Suprapubic skin (tissue), 4 donors: ENCODE measurements at regions not wholly inside any gene's neighbourhood (a gene's known extent, or its start where the extent isn't known, plus 50 kb on each side); places are given as distances from the start of the nearest gene placed in this dataset.

Source experiments
- DNase-seq, 2 donors: peaks; one replicate each; pipeline ENCODE4 v3.0.0-alpha.2; 2019; ENCODE audit warnings: low spot score in 2 of 2
- H3K27ac ChIP-seq: fragments of 200-600 bp; sonication (generic); one replicate; pipeline ENCODE4 v1.5.1; 2019
- H3K27me3 ChIP-seq: fragments of 200-600 bp; sonication (generic); one replicate; pipeline ENCODE4 v1.5.1; 2019
- H3K36me3 ChIP-seq: fragments of 200-600 bp; sonication (generic); one replicate; pipeline ENCODE4 v1.5.1; 2019
- H3K4me1 ChIP-seq: fragments of 200-600 bp; sonication (generic); one replicate; pipeline ENCODE4 v1.5.1; 2019
- H3K4me3 ChIP-seq: fragments of 200-600 bp; sonication (generic); one replicate; pipeline ENCODE4 v1.5.1; 2019; ENCODE audit warnings: mild to moderate bottlenecking
- H3K9me3 ChIP-seq: fragments of 200-600 bp; sonication (generic); one replicate; pipeline ENCODE4 v1.5.1; 2019
- EP300 ChIP-seq: sonication (generic); formaldehyde crosslinking; IDR thresholded peaks from one replicate; pipeline ENCODE4 v1.6.1; 2017; ENCODE audit warnings: antibody characterized with exemption
- POLR2A ChIP-seq, 2 donors: fragments of 450-650 bp; IDR thresholded peaks; one replicate each; pipeline ENCODE4 v1.6.1; 2017; ENCODE audit warnings: antibody characterized with exemption in 2 of 2, mild to moderate bottlenecking in 2 of 2, moderate library complexity in 2 of 2
- POLR2AphosphoS5 ChIP-seq, 3 donors: sonication (generic); formaldehyde crosslinking; IDR thresholded peaks; one replicate each; pipeline ENCODE4 v1.6.1; 2017; ENCODE audit warnings: antibody characterized with exemption in 3 of 3
- WGBS: methylation state at CpG from one replicate; pipeline ENCODE4 v1.1.5; 2018; 5-methylcytosine and 5-hydroxymethylcytosine counted together
- TF ChIP-seq, protein P1 (sequence below), 2 donors: fragments of 200-600 bp in 1 of 2; fragments of 450-650 bp in 1 of 2; sonication (generic) in 1 of 2; IDR thresholded peaks; one replicate each; pipeline ENCODE4 v1.5.1; 2016 to 2019; ENCODE audit warnings: antibody characterized with exemption in 2 of 2, mild to moderate bottlenecking in 1 of 2, moderate library complexity in 1 of 2

DNA sequence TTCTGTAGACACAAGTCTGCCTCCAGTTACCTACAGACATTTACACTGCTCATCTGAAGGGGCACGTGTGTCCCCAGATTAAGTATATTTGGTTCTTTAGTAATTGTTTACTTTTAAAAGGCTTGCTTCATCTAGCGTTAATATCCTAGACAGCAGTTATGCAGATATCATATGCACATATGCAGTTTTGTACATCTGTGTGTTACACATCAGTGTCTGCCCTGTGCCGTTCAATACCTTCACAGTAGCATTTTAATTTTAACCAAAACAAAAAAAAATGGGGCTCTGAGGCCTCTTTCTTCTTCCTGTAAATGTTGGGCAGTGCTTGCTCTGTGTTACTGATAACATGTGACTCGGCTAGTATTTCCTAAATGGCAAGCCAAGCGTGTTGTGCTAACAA lies 331.4 kb upstream of the MGMT start:
- no peak for TF ChIP-seq POLR2A (IDR thresholded peaks at IDR 0.05)
- TF ChIP-seq, protein P1, sequence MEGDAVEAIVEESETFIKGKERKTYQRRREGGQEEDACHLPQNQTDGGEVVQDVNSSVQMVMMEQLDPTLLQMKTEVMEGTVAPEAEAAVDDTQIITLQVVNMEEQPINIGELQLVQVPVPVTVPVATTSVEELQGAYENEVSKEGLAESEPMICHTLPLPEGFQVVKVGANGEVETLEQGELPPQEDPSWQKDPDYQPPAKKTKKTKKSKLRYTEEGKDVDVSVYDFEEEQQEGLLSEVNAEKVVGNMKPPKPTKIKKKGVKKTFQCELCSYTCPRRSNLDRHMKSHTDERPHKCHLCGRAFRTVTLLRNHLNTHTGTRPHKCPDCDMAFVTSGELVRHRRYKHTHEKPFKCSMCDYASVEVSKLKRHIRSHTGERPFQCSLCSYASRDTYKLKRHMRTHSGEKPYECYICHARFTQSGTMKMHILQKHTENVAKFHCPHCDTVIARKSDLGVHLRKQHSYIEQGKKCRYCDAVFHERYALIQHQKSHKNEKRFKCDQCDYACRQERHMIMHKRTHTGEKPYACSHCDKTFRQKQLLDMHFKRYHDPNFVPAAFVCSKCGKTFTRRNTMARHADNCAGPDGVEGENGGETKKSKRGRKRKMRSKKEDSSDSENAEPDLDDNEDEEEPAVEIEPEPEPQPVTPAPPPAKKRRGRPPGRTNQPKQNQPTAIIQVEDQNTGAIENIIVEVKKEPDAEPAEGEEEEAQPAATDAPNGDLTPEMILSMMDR (IDR thresholded peaks at IDR 0.05) = no peak
- Histone ChIP-seq H3K9me3 (no peaks in the 10 kb centered on the region), H3K4me3 (no peak overlapping the region), H3K36me3 (no peaks in the 10 kb centered on the region), H3K27ac (no peak overlapping the region), H3K4me1 (no peaks in the 10 kb centered on the region), H3K27me3 (peaks cover 3% of the 10 kb centered on the region)
- no peak for DNase-seq
- 78% methylated on average over 5 of the region's 5 CpGs for WGBS

DNA sequence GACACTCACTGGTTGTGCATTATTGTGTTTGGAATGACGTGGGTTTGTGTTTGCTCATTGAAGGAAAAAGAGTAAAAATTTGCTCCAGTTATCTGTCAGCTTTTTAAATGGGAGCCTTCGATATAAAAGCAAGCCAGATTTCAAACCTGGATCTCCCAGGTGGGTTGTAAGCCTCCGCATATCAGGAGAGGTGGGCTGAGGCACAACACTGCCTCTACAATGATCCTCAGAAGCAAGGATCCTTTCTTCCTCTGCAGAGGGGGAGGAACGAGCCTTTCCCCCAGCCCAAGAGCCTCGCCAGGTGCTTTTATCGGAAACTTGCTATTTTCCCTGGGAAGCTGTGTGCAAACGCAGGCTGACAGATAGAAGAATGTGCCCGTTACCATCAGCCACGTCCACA lies 331.0 kb upstream of the MGMT start:
- no peak overlapping the region for H3K4me3 ChIP-seq
- no peaks in the 10 kb centered on the region for H3K4me1 ChIP-seq
- no peaks in the 10 kb centered on the region for H3K9me3 ChIP-seq
- no peak overlapping the region for H3K27ac ChIP-seq
- no peaks in the 10 kb centered on the region for H3K36me3 ChIP-seq
- DNase-seq = no peak
- TF ChIP-seq POLR2A (IDR thresholded peaks at IDR 0.05) (no peak), POLR2AphosphoS5 (IDR thresholded peaks at IDR 0.05) (no peak), EP300 (no peak)
- TF ChIP-seq, protein P1 (IDR thresholded peaks at IDR 0.05) = no peak
- peaks cover 3% of the 10 kb centered on the region for H3K27me3 ChIP-seq
- WGBS = 84% methylated on average over 9 of the region's 9 CpGs

GRCh38 chr10:129136951-129137350 lies 330.1 kb upstream of the MGMT start:
- Histone ChIP-seq H3K27ac (no peak overlapping the region), H3K4me1 (no peaks in the 10 kb centered on the region), H3K9me3 (no peaks in the 10 kb centered on the region), H3K4me3 (no peak overlapping the region), H3K27me3 (peaks cover 3% of the 10 kb centered on the region), H3K36me3 (no peaks in the 10 kb centered on the region)
- WGBS = 90% methylated on average over 19 of the region's 19 CpGs
- no peak for TF ChIP-seq POLR2AphosphoS5 (IDR thresholded peaks at IDR 0.05)
- DNase-seq = no peak

- H3K27me3 ChIP-seq = peaks cover 3% of the 10 kb centered on the region
- H3K4me1 ChIP-seq = no peaks in the 10 kb centered on the region
- TF ChIP-seq POLR2AphosphoS5 (IDR thresholded peaks at IDR 0.05) = no peak
- TF ChIP-seq EP300 = no peak
- no peak for DNase-seq
- no peak overlapping the region for H3K4me3 ChIP-seq
- H3K9me3 ChIP-seq = no peaks in the 10 kb centered on the region
- 72% methylated on average over 18 of the region's 18 CpGs for WGBS
- no peaks in the 10 kb centered on the region for H3K36me3 ChIP-seq
- no peak overlapping the region for H3K27ac ChIP-seq
Observed at GRCh38 chr10:129140921-129141885, 325.8 kb upstream of the MGMT start.

- H3K27me3 ChIP-seq = no peaks in the 10 kb centered on the region
- 57% methylated on average over 1 of the region's 1 CpG for WGBS
- H3K9me3 ChIP-seq = no peaks in the 10 kb centered on the region
- no peak for TF ChIP-seq EP300
- TF ChIP-seq POLR2AphosphoS5 (IDR thresholded peaks at IDR 0.05) = no peak
- TF ChIP-seq, protein P1 (IDR thresholded peaks at IDR 0.05) = no peak
- TF ChIP-seq POLR2A (IDR thresholded peaks at IDR 0.05) = no peak
- H3K27ac ChIP-seq = no peak overlapping the region
- H3K4me3 ChIP-seq = no peak overlapping the region
- H3K36me3 ChIP-seq = no peaks in the 10 kb centered on the region
- no peaks in the 10 kb centered on the region for H3K4me1 ChIP-seq
- DNase-seq = no peak
Observed at GRCh38 chr10:129151281-129151680, 315.8 kb upstream of the MGMT start.

GRCh38 chr10:129156406-129156805 lies 310.6 kb upstream of the MGMT start:
- Histone ChIP-seq H3K4me3 (no peak overlapping the region), H3K9me3 (peaks cover 3% of the 10 kb centered on the region), H3K27ac (no peak overlapping the region), H3K36me3 (no peaks in the 10 kb centered on the region), H3K27me3 (no peaks in the 10 kb centered on the region), H3K4me1 (no peaks in the 10 kb centered on the region)
- no peak for DNase-seq
- no peak for TF ChIP-seq POLR2AphosphoS5 (IDR thresholded peaks at IDR 0.05)
- no peak for TF ChIP-seq EP300
- no peak for TF ChIP-seq POLR2A (IDR thresholded peaks at IDR 0.05)
- TF ChIP-seq, protein P1 (IDR thresholded peaks at IDR 0.05) = no peak
- 50% methylated on average over 2 of the region's 2 CpGs for WGBS
